Stomach (tissue), 8 donors: ENCODE measurements at regions not wholly inside any gene's neighbourhood (a gene's known extent, or its start where the extent isn't known, plus 50 kb on each side); places are given as distances from the start of the nearest gene placed in this dataset.

Experiments used
- DNase-seq, 2 donors: peaks; one replicate each; pipeline versions ENCODE4 v3.0.0 to v3.0.0-alpha.2; 2013 to 2019
- H3K27ac ChIP-seq, 5 donors: fragments of 200-600 bp in 4 of 5; sonication (generic) in 4 of 5; one replicate each; pipeline ENCODE4 v1.5.1; 2013 to 2019; ENCODE audit warnings: mild to moderate bottlenecking in 1 of 5, moderate library complexity in 1 of 5
- H3K27me3 ChIP-seq, 3 donors: fragments of 200-600 bp; sonication (generic); one replicate each; pipeline ENCODE4 v1.5.1; 2017 to 2019; ENCODE audit warnings: mixed run types in 1 of 3
- H3K36me3 ChIP-seq, 4 donors: fragments of 200-600 bp; sonication (generic); 1 replicate in 3 of 4; 2 replicates in 1 of 4; pipeline ENCODE4 v1.5.1; 2016 to 2019
- H3K4me1 ChIP-seq, 4 donors: fragments of 200-600 bp; sonication (generic); one replicate each; pipeline ENCODE4 v1.5.1; 2016 to 2019
- H3K4me3 ChIP-seq, 4 donors: fragments of 200-600 bp; sonication (generic) in 3 of 4; one replicate each; pipeline ENCODE4 v1.5.1; 2016 to 2019; ENCODE audit warnings: mild to moderate bottlenecking in 1 of 4
- H3K9me3 ChIP-seq, 4 donors: fragments of 200-600 bp; sonication (generic); one replicate each; pipeline ENCODE4 v1.5.1; 2016 to 2019
- EP300 ChIP-seq: sonication (generic); formaldehyde crosslinking; IDR thresholded peaks from one replicate; pipeline ENCODE4 v1.6.1; 2017; ENCODE audit warnings: antibody characterized with exemption
- POLR2A ChIP-seq, 4 donors: fragments of 450-650 bp; IDR thresholded peaks; one replicate each; pipeline ENCODE4 v1.6.1; 2016; ENCODE audit warnings: antibody characterized with exemption in 4 of 4, control low read depth in 2 of 4, mild to moderate bottlenecking in 1 of 4, moderate library complexity in 1 of 4
- POLR2AphosphoS5 ChIP-seq, 3 donors: sonication (generic); formaldehyde crosslinking; IDR thresholded peaks; one replicate each; pipeline ENCODE4 v1.6.1; 2016; ENCODE audit warnings: antibody characterized with exemption in 3 of 3
- WGBS, 5 donors: extraction: QIAGEN DNeasy Blood & Tissue Kit in 3 of 5; methylation state at CpG; one replicate each; pipeline versions ENCODE4 v1.1.5 to v1.1.7; 2013 to 2018; 5-methylcytosine and 5-hydroxymethylcytosine counted together
- intact Hi-C: fragments of 100-400 bp; cut with DNase I; formaldehyde crosslinking; loops from one replicate; pipeline ENCODE4 v1.15.1; 2023; ENCODE audit warnings: low total_unique reads
- TF ChIP-seq, protein P1 (sequence below), 7 experiments: fragments of 450-650 bp in 4 of 7; fragments of 200-600 bp in 3 of 7; sonication (generic) in 3 of 7; IDR thresholded peaks; one replicate each; pipeline ENCODE4 v1.5.1; 2016 to 2019; ENCODE audit warnings: antibody characterized with exemption in 7 of 7, control low read depth in 2 of 7, mild to moderate bottlenecking in 1 of 7
- donor health status: healthy with polysubstance abuse.
- donor health status: Bipolar disorder and iron deficiency.
- donor health status: healthy.

DNA sequence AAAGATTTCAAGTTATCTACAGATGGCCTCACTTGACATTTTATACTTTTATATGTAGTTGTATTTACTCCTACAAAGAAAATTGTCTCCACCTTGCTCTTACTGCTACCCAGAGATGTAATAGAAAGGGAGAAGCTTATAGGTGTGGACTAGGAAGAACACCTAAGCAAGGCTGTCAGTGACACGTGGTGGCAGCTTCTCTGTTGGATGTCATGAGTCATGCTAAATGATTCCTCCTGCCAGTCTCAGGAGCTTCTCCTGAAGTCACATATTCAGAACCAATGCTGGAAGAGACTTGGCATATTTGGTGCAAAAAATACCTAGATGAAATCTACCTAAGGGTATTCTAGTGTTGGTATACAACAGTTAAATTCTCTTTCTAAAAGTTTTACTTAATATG, 184.7 kb downstream of the LRRC3B start:
- Histone ChIP-seq H3K4me1 (no peaks in the 10 kb centered on the region), H3K27ac (no peak overlapping the region), H3K9me3 (peaks cover 0 to 5% (median 0%) of the 10 kb centered on the region in 4 donors), H3K27me3 (no peaks in the 10 kb centered on the region), H3K4me3 (no peak overlapping the region), H3K36me3 (no peaks in the 10 kb centered on the region)
- WGBS, 5 donors = 45 to 63% (median 57%) methylated on average over 1 of the region's 1 CpG
- intact Hi-C loops = no loop called here
- DNase-seq = no peak
- TF ChIP-seq POLR2AphosphoS5 (IDR thresholded peaks at IDR 0.05) (no peak), EP300 (no peak), POLR2A (IDR thresholded peaks at IDR 0.05) (no peak)
- TF ChIP-seq, protein P1, sequence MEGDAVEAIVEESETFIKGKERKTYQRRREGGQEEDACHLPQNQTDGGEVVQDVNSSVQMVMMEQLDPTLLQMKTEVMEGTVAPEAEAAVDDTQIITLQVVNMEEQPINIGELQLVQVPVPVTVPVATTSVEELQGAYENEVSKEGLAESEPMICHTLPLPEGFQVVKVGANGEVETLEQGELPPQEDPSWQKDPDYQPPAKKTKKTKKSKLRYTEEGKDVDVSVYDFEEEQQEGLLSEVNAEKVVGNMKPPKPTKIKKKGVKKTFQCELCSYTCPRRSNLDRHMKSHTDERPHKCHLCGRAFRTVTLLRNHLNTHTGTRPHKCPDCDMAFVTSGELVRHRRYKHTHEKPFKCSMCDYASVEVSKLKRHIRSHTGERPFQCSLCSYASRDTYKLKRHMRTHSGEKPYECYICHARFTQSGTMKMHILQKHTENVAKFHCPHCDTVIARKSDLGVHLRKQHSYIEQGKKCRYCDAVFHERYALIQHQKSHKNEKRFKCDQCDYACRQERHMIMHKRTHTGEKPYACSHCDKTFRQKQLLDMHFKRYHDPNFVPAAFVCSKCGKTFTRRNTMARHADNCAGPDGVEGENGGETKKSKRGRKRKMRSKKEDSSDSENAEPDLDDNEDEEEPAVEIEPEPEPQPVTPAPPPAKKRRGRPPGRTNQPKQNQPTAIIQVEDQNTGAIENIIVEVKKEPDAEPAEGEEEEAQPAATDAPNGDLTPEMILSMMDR (IDR thresholded peaks at IDR 0.05) = no peak

DNA sequence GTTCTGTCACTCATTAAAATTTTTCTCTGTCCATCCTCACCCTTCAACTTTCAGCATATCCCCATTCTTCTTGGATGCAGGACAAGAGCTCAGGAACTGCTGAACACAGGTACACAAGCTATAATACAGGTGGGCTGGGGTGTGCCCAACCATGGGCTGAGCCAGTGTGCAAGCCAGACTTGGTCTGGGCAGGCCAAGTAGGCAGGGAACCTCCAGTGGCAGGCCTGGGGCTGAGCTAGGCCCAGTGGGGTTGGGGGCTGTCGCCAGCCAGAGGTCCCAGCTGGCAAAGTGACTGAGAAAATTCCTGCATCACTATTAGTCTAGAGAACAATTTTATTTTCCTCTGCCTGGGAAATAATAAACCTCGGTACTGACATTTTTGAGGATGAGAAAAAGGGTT, 202.9 kb downstream of the LRRC3B start:
- Histone ChIP-seq H3K27ac (no peak overlapping the region), H3K27me3 (no peaks in the 10 kb centered on the region), H3K4me3 (no peak overlapping the region), H3K4me1 (no peaks in the 10 kb centered on the region), H3K36me3 (no peaks in the 10 kb centered on the region), H3K9me3 (peaks cover 6 to 85% (median 61%) of the 10 kb centered on the region in 4 donors)
- TF ChIP-seq POLR2A (IDR thresholded peaks at IDR 0.05) = no peak
- TF ChIP-seq, protein P1 (IDR thresholded peaks at IDR 0.05) = no peak
- TF ChIP-seq POLR2AphosphoS5 (IDR thresholded peaks at IDR 0.05) = no peak
- intact Hi-C loops = no loop called here
- DNase-seq = no peak
- 58 to 79% (median 73%) methylated on average over 2 of the region's 2 CpGs for WGBS, 5 donors

DNA sequence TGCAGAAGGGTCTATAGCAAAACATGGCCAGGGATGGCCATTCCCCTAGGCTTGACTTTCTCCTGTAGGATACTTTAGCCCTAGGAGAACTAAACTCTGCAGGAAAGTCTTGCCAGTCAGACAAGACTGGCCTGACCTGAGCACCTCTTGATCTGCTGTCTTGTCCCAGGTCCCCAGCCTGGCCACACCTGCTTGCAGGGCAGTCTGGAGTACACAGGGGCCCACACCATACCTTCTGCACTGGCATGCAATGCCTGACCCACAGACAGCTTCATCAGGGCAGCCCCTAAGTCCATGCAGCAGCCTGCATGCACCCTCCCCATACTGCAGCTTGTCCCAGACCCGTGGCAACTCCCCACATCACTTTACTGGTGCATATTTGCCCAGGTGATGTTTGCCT, 204.6 kb downstream of the LRRC3B start:
- no peak overlapping the region for H3K4me3 ChIP-seq
- 31 to 63% (median 43%) methylated on average over 1 of the region's 1 CpG for WGBS, 5 donors
- no peak overlapping the region for H3K27ac ChIP-seq
- H3K4me1 ChIP-seq = no peaks in the 10 kb centered on the region
- no peaks in the 10 kb centered on the region for H3K36me3 ChIP-seq
- DNase-seq = no peak
- TF ChIP-seq POLR2A (IDR thresholded peaks at IDR 0.05) = no peak
- peaks cover 4 to 68% (median 43%) of the 10 kb centered on the region in 4 donors for H3K9me3 ChIP-seq
- intact Hi-C loops = no loop called here
- H3K27me3 ChIP-seq = no peaks in the 10 kb centered on the region

DNA sequence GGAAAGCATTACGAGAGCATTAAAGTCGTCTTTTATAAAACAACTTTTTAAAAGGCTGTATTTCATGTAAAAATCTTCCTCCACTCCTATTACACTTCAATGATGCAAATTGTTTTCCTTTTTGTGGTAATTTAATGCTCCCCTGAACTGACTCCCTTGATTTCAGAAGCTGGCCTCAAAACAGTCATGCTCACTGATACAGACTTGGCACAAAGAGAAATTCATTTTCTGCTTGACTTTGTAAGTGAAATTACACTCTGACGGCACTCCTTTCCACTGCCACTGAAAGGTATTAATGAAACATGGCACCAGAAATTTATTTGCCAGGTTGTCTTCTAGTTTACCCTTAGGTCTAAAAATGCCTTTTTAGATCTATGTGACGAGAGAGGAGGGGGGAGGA, 215.5 kb downstream of the LRRC3B start:
- peak in 1 of 2 donors; percentile 3 for DNase-seq
- 75 to 87% (median 80%) methylated on average over 4 of the region's 4 CpGs for WGBS, 5 donors
- no peaks in the 10 kb centered on the region for H3K36me3 ChIP-seq
- intact Hi-C loops = no loop called here
- no peak overlapping the region for H3K4me3 ChIP-seq
- no peaks in the 10 kb centered on the region for H3K27me3 ChIP-seq
- no peaks in the 10 kb centered on the region for H3K9me3 ChIP-seq
- TF ChIP-seq POLR2AphosphoS5 (IDR thresholded peaks at IDR 0.05) = no peak
- TF ChIP-seq, protein P1 (IDR thresholded peaks at IDR 0.05) = no peak
- no peak for TF ChIP-seq POLR2A (IDR thresholded peaks at IDR 0.05)
- no peak for TF ChIP-seq EP300
- no peaks in the 10 kb centered on the region for H3K4me1 ChIP-seq
- no peak overlapping the region for H3K27ac ChIP-seq

DNA sequence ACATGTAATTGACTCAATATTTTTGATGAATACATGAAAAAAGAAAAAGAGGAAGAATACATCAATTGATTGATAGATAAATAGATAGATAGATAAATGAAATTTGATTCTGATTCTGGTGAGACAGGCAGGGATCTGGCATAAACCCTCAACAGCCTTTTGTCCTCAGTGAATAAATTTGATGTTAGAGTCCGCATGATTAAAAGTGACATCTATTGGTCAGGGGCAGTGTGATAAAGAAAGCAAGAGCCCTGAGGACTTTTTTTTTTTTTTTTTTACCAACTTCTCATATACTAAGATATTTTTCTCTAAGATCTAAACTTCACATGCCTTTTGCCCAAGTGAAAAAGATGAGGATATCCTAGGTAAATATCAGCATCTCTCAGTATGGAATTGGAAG, 216.4 kb downstream of the LRRC3B start:
- Histone ChIP-seq H3K9me3 (no peaks in the 10 kb centered on the region), H3K27ac (no peak overlapping the region), H3K4me1 (no peaks in the 10 kb centered on the region), H3K27me3 (no peaks in the 10 kb centered on the region), H3K4me3 (no peak overlapping the region), H3K36me3 (no peaks in the 10 kb centered on the region)
- DNase-seq = no peak
- WGBS, 5 donors = 92 to 100% (median 96%) methylated on average over 1 of the region's 1 CpG
- intact Hi-C loops = no loop called here
- TF ChIP-seq POLR2AphosphoS5 (IDR thresholded peaks at IDR 0.05) = no peak
- TF ChIP-seq, protein P1 (IDR thresholded peaks at IDR 0.05) = no peak
- TF ChIP-seq EP300 = no peak
- no peak for TF ChIP-seq POLR2A (IDR thresholded peaks at IDR 0.05)
